SK-N-SH (cell line): ENCODE measurements at regions not wholly inside any gene's neighbourhood (a gene's known extent, or its start where the extent isn't known, plus 50 kb on each side); places are given as distances from the start of the nearest gene placed in this dataset.

ENCODE experiments used
- CTCF ChIA-PET: fragments of 300-600, 350-600 bp; formaldehyde crosslinking; extraction: SDS; loops from one replicate; lab custom pipeline; 2021; lab: Yijun Ruan, JAX
- POLR2A ChIA-PET: fragments of 350-600 bp; sonication (Branson Sonifier 250); formaldehyde crosslinking; extraction: SDS; loops from one replicate; lab custom pipeline; 2020; ENCODE audit warnings: antibody characterized with exemption, inconsistent platforms; lab: Yijun Ruan, JAX
- DNase-seq: peaks from one replicate; pipeline ENCODE4 v3.0.0; 2012
- H2AFZ ChIP-seq: fragments of 200-600 bp; sonication (generic); 2 replicates; pipeline ENCODE4 v1.8.1; 2016; ENCODE audit warnings: antibody characterized with exemption, mild to moderate bottlenecking, low read depth
- H3F3A ChIP-seq: fragments of 200-600 bp; sonication (generic); replicated peaks from 2 replicates; pipeline ENCODE3; 2016; ENCODE audit warnings: antibody characterized with exemption, mild to moderate bottlenecking; ENCODE audit not compliant: insufficient read depth
- H3K27ac ChIP-seq, 2 experiments: fragments of 200-500 bp in 1 of 2; fragments of 200-600 bp in 1 of 2; sonication (Bioruptor generic) in 1 of 2; sonication (generic), shearing (Covaris generic) in 1 of 2; 2 replicates each; pipeline versions ENCODE4 v1.5.1 to v1.6.1; 2014 to 2016; ENCODE audit warnings: low read depth in 2 of 2, inconsistent platforms in 1 of 2, low read length in 1 of 2, mild to moderate bottlenecking in 1 of 2, mixed read lengths in 1 of 2
- H3K27me3 ChIP-seq: fragments of 200-600 bp; sonication (generic), shearing (Covaris generic); 2 replicates; pipeline ENCODE4 v1.6.1; 2016; ENCODE audit warnings: mixed run types; ENCODE audit not compliant: insufficient read depth
- H3K36me3 ChIP-seq, 2 experiments: fragments of 200-500 bp in 1 of 2; fragments of 200-600 bp in 1 of 2; sonication (Bioruptor generic) in 1 of 2; sonication (generic) in 1 of 2; replicated peaks in 1 of 2; 2 replicates each; pipeline versions ENCODE3 to v1.5.1; 2014 to 2016; ENCODE audit warnings: low read length in 1 of 2, mild to moderate bottlenecking in 1 of 2; ENCODE audit not compliant: insufficient read depth in 2 of 2, control insufficient read depth in 1 of 2
- H3K4me1 ChIP-seq, 2 experiments: fragments of 200-500 bp in 1 of 2; fragments of 200-600 bp in 1 of 2; sonication (Bioruptor generic) in 1 of 2; sonication (generic), shearing (Covaris generic) in 1 of 2; 2 replicates each; pipeline versions ENCODE4 v1.5.1 to v1.6.1; 2014 to 2016; ENCODE audit warnings: low read depth in 1 of 2, low read length in 1 of 2, mixed run types in 1 of 2; ENCODE audit not compliant: insufficient read depth in 2 of 2, control insufficient read depth in 1 of 2
- H3K4me2 ChIP-seq: fragments of 200-600 bp; sonication (generic), shearing (Covaris generic); 2 replicates; pipeline ENCODE4 v1.6.1; 2017; ENCODE audit warnings: mixed run types
- H3K4me3 ChIP-seq, 2 experiments: fragments of 200-500 bp in 1 of 2; fragments of 200-600 bp in 1 of 2; sonication (Bioruptor generic) in 1 of 2; sonication (generic), shearing (Covaris generic) in 1 of 2; 2 replicates each; pipeline versions ENCODE4 v1.5.1 to v1.8.1; 2014 to 2016; ENCODE audit warnings: low read depth in 2 of 2, inconsistent platforms in 1 of 2, low read length in 1 of 2, mild to moderate bottlenecking in 1 of 2, mixed read lengths in 1 of 2, moderate library complexity in 1 of 2
- H3K79me2 ChIP-seq: fragments of 200-600 bp; sonication (generic); 2 replicates; pipeline ENCODE4 v1.8.1; 2017; ENCODE audit warnings: mild to moderate bottlenecking; ENCODE audit not compliant: insufficient read depth
- H3K9ac ChIP-seq: fragments of 200-600 bp; sonication (generic); 2 replicates; pipeline ENCODE4 v1.6.1; 2017; ENCODE audit warnings: mixed run types
- H3K9me2 ChIP-seq: fragments of 200-600 bp; sonication (generic); 2 replicates; pipeline ENCODE4 v1.6.1; 2017; ENCODE audit warnings: mixed run types
- H3K9me3 ChIP-seq: fragments of 200-600 bp; sonication (generic); 2 replicates; pipeline ENCODE4 v1.6.1; 2017; ENCODE audit warnings: mixed run types, mild to moderate bottlenecking, moderate library complexity
- H4K20me1 ChIP-seq: fragments of 200-600 bp; sonication (generic); 2 replicates; pipeline ENCODE4 v1.6.1; 2017; ENCODE audit warnings: mild to moderate bottlenecking, mixed run types; ENCODE audit not compliant: insufficient read depth
- EP300 ChIP-seq, 2 experiments: IDR thresholded peaks; 2 replicates each; pipeline versions ENCODE4 v1.4.0 to v1.6.1; 2012; ENCODE audit warnings: borderline replicate concordance in 1 of 2, low read depth in 1 of 2, low read length in 1 of 2
- EZH2phosphoT487 ChIP-seq: fragments of 200-600 bp; sonication (generic); IDR thresholded peaks from 2 replicates; pipeline ENCODE4 v1.6.1; 2017; ENCODE audit warnings: low read depth, mixed run types, mild to moderate bottlenecking, antibody characterized with exemption, moderate library complexity, borderline replicate concordance
- FOSL2 ChIP-seq: IDR thresholded peaks from 2 replicates; pipeline ENCODE4 v1.4.0; 2012; ENCODE audit warnings: low read depth, mild to moderate bottlenecking, moderate library complexity, borderline replicate concordance
- FOXM1 ChIP-seq: IDR thresholded peaks from 2 replicates; pipeline ENCODE4 v1.4.0; 2012; ENCODE audit warnings: low read depth, mild to moderate bottlenecking
- GABPA ChIP-seq: IDR thresholded peaks from 2 replicates; pipeline ENCODE4 v1.4.0; 2012; ENCODE audit warnings: low read depth, mild to moderate bottlenecking
- JUND ChIP-seq: IDR thresholded peaks from 2 replicates; pipeline ENCODE4 v1.4.0; 2012
- MEF2A ChIP-seq: IDR thresholded peaks from 2 replicates; pipeline ENCODE4 v1.4.0; 2012; ENCODE audit warnings: low read depth, borderline replicate concordance
- MXI1 ChIP-seq: IDR thresholded peaks from 2 replicates; pipeline ENCODE4 v1.6.1; 2012; ENCODE audit warnings: mild to moderate bottlenecking, low read depth, low read length, improper control_type of control experiment
- NFIC ChIP-seq: IDR thresholded peaks from 2 replicates; pipeline ENCODE4 v1.4.0; 2012; ENCODE audit warnings: borderline replicate concordance
- POLR2AphosphoS5 ChIP-seq: IDR thresholded peaks from 2 replicates; pipeline ENCODE4 v1.6.1; 2012; ENCODE audit warnings: low read depth, low read length
- RCOR1 ChIP-seq: fragments of 150-350 bp; IDR thresholded peaks from 2 replicates; pipeline ENCODE4 v1.6.1; 2017; ENCODE audit warnings: antibody characterized with exemption, low read length
- SIN3A ChIP-seq: IDR thresholded peaks from 2 replicates; pipeline ENCODE4 v1.6.1; 2012; ENCODE audit warnings: low read depth, mild to moderate bottlenecking, low read length, moderate library complexity, borderline replicate concordance
- TAF1 ChIP-seq: IDR thresholded peaks from 2 replicates; pipeline ENCODE4 v1.6.1; 2012; ENCODE audit warnings: low read depth, mild to moderate bottlenecking, low read length, moderate library complexity, borderline replicate concordance
- TCF12 ChIP-seq: IDR thresholded peaks from 2 replicates; pipeline ENCODE4 v1.4.0; 2012
- TEAD4 ChIP-seq: IDR thresholded peaks from 2 replicates; pipeline ENCODE4 v1.4.0; 2012; ENCODE audit warnings: mild to moderate bottlenecking, borderline replicate concordance; ENCODE audit not compliant: insufficient read depth
- YY1 ChIP-seq: IDR thresholded peaks from 2 replicates; pipeline ENCODE4 v1.4.0; 2012; ENCODE audit warnings: low read depth, mild to moderate bottlenecking
- WGBS: methylation state at CpG from one replicate; pipeline ENCODE4 v1.1.6; 2017; ENCODE audit warnings: low lambda C conversion rate; 5-methylcytosine and 5-hydroxymethylcytosine counted together
- TF ChIP-seq, protein P1 (sequence below): IDR thresholded peaks from 2 replicates; pipeline ENCODE4; 2012
- TF ChIP-seq, protein P2 (sequence below): IDR thresholded peaks from 2 replicates; pipeline ENCODE4 v1.4.0; 2012; ENCODE audit warnings: low read depth, borderline replicate concordance
- TF ChIP-seq, protein P3 (sequence below): fragments of 200-600 bp; sonication (generic); IDR thresholded peaks from 2 replicates; pipeline ENCODE4 v1.6.1; 2017; ENCODE audit warnings: antibody characterized with exemption, mild to moderate bottlenecking, moderate library complexity
- TF ChIP-seq, protein P4 (sequence below): IDR thresholded peaks from 2 replicates; pipeline ENCODE4 v1.4.0; 2012; ENCODE audit warnings: low read depth
- TF ChIP-seq, protein P5 (sequence below): IDR thresholded peaks from 2 replicates; pipeline ENCODE4 v1.4.0; 2012; ENCODE audit warnings: low read depth, borderline replicate concordance

DNA sequence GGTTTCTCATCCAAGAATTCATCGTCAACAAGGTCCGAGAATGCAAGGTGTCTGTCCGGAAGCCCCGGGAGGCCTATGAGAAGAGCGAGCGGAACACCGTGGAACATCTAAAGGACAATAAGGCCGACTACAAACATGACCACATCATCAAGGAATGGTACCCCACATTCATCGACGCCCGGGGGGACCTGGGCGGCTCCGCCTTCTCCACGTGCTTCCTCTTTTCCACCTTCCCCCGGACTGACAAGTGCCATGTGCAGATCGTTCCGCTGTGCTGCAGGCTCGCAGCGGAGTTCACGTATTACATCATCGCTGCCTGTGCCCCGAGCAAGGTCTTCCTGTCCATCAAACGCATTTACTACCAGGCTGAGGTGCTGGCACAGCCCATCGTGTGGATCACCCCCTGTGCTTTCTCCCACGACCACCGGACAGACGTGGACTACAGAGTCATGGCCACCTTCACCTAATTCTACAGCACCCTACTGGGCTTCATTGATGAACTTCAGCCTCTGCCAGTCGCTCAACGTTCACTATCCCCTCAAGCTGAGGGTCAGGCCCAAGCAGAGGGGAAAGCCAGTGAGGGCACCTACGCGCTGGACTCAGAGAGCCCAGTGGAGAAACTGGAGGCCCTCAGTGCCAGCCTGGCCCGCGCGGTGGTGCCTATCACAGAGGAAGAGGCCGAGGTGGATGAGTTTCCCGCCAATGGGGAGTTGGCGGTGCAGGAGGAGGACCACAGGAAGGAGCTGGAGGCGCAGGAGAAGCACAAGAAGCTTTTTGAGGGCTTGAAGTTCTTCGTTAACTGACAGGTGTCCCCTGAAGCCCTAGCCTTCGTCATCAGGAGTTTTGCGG lies 125.9 kb upstream of the PABPC4L start:
- no peak overlapping the region for H3K4me2 ChIP-seq
- H3K27me3 ChIP-seq: no peaks in the 10 kb centered on the region
- no peaks in the 10 kb centered on the region for H3K9me3 ChIP-seq
- H3K4me1 ChIP-seq: no peaks in the 10 kb centered on the region
- no peak for DNase-seq
- ChIA-PET CTCF (no interaction called here), POLR2A (no interaction called here)
- H3K9me2 ChIP-seq: no peaks in the 10 kb centered on the region
- H2AFZ ChIP-seq: no peak overlapping the region
- TF ChIP-seq SIN3A (no peak), TAF1 (no peak), TCF12 (no peak)
- TF ChIP-seq, protein P1, sequence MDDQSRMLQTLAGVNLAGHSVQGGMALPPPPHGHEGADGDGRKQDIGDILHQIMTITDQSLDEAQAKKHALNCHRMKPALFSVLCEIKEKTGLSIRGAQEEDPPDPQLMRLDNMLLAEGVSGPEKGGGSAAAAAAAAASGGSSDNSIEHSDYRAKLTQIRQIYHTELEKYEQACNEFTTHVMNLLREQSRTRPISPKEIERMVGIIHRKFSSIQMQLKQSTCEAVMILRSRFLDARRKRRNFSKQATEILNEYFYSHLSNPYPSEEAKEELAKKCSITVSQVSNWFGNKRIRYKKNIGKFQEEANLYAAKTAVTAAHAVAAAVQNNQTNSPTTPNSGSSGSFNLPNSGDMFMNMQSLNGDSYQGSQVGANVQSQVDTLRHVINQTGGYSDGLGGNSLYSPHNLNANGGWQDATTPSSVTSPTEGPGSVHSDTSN: no peak
- peaks cover 3% of the 10 kb centered on the region for H3F3A ChIP-seq
- WGBS: 62% methylated on average over 39 of the region's 41 CpGs
- H3K9ac ChIP-seq: no peak overlapping the region
- no peak overlapping the region for H3K4me3 ChIP-seq
- no peaks in the 10 kb centered on the region for H3K79me2 ChIP-seq
- H3K36me3 ChIP-seq: no peaks in the 10 kb centered on the region
- no peak overlapping the region for H3K27ac ChIP-seq
- no peaks in the 10 kb centered on the region for H4K20me1 ChIP-seq

DNA sequence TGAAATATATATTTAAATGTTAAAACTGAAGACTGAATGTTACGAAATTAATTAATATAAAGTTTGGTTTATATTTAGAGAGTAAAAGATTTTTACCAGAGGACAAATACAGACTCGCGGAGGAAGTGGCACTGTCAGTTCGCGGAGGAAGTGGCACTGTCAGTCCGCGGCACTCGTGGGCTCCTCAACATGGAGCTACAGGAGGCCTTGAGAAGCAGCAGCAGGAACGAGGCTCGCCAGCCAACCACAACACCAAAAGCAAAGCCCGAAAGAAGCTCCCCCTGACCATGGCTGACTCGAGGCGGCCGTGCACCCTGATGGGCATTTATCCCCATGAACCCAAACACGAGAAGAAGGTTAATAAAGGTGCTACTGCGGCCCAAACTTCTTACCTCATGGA lies 125.3 kb upstream of the PABPC4L start:
- no peaks in the 10 kb centered on the region for H3K27me3 ChIP-seq
- H2AFZ ChIP-seq: no peak overlapping the region
- no peak overlapping the region for H3K4me2 ChIP-seq
- no peaks in the 10 kb centered on the region for H3K36me3 ChIP-seq
- H3K9ac ChIP-seq: no peak overlapping the region
- H3K4me1 ChIP-seq: no peaks in the 10 kb centered on the region
- no peaks in the 10 kb centered on the region for H4K20me1 ChIP-seq
- CTCF ChIA-PET: no interaction called here
- H3K4me3 ChIP-seq: no peak overlapping the region
- POLR2A ChIA-PET: no interaction called here
- H3K79me2 ChIP-seq: no peaks in the 10 kb centered on the region
- no peak overlapping the region for H3K27ac ChIP-seq
- no peaks in the 10 kb centered on the region for H3K9me3 ChIP-seq
- no peak for DNase-seq
- no peaks in the 10 kb centered on the region for H3K9me2 ChIP-seq
- WGBS: 41% methylated on average over 16 of the region's 16 CpGs
- peaks cover 3% of the 10 kb centered on the region for H3F3A ChIP-seq
- TF ChIP-seq EP300 (IDR thresholded peaks at IDR 0.05; ENCODE audit: borderline replicate concordance in 1 of 2, low read depth in 1 of 2, low read length in 1 of 2): no peak
- TF ChIP-seq TAF1: no peak
- TF ChIP-seq MXI1: no peak
- TF ChIP-seq, protein P2, sequence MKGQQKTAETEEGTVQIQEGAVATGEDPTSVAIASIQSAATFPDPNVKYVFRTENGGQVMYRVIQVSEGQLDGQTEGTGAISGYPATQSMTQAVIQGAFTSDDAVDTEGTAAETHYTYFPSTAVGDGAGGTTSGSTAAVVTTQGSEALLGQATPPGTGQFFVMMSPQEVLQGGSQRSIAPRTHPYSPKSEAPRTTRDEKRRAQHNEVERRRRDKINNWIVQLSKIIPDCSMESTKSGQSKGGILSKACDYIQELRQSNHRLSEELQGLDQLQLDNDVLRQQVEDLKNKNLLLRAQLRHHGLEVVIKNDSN: no peak
- no peak for TF ChIP-seq TEAD4
- no peak for TF ChIP-seq EZH2phosphoT487
- no peak for TF ChIP-seq TCF12
- no peak for TF ChIP-seq FOXM1
- TF ChIP-seq, protein P3, sequence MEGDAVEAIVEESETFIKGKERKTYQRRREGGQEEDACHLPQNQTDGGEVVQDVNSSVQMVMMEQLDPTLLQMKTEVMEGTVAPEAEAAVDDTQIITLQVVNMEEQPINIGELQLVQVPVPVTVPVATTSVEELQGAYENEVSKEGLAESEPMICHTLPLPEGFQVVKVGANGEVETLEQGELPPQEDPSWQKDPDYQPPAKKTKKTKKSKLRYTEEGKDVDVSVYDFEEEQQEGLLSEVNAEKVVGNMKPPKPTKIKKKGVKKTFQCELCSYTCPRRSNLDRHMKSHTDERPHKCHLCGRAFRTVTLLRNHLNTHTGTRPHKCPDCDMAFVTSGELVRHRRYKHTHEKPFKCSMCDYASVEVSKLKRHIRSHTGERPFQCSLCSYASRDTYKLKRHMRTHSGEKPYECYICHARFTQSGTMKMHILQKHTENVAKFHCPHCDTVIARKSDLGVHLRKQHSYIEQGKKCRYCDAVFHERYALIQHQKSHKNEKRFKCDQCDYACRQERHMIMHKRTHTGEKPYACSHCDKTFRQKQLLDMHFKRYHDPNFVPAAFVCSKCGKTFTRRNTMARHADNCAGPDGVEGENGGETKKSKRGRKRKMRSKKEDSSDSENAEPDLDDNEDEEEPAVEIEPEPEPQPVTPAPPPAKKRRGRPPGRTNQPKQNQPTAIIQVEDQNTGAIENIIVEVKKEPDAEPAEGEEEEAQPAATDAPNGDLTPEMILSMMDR: no peak
- TF ChIP-seq, protein P4, sequence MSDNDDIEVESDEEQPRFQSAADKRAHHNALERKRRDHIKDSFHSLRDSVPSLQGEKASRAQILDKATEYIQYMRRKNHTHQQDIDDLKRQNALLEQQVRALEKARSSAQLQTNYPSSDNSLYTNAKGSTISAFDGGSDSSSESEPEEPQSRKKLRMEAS: no peak
- no peak for TF ChIP-seq NFIC
- no peak for TF ChIP-seq RCOR1
- TF ChIP-seq YY1: no peak
- no peak for TF ChIP-seq JUND
- TF ChIP-seq POLR2AphosphoS5: no peak
- TF ChIP-seq GABPA: no peak
- no peak for TF ChIP-seq FOSL2
- no peak for TF ChIP-seq MEF2A
- TF ChIP-seq, protein P5, sequence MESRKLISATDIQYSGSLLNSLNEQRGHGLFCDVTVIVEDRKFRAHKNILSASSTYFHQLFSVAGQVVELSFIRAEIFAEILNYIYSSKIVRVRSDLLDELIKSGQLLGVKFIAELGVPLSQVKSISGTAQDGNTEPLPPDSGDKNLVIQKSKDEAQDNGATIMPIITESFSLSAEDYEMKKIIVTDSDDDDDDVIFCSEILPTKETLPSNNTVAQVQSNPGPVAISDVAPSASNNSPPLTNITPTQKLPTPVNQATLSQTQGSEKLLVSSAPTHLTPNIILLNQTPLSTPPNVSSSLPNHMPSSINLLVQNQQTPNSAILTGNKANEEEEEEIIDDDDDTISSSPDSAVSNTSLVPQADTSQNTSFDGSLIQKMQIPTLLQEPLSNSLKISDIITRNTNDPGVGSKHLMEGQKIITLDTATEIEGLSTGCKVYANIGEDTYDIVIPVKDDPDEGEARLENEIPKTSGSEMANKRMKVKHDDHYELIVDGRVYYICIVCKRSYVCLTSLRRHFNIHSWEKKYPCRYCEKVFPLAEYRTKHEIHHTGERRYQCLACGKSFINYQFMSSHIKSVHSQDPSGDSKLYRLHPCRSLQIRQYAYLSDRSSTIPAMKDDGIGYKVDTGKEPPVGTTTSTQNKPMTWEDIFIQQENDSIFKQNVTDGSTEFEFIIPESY: no peak
